Kidney epithelial cell (primary cell): ENCODE measurements at regions not wholly inside any gene's neighbourhood (a gene's known extent, or its start where the extent isn't known, plus 50 kb on each side); places are given as distances from the start of the nearest gene placed in this dataset.
A peak's percentile ranks its signal among the peaks of the same experiment; 100 is the strongest.
"Not testable (repeated sequence)": the region's sequence is repeated elsewhere in the genome, so short reads cannot be mapped to it uniquely, and the experiment has no call there.

Experiments used
- DNase-seq: peaks from one replicate; pipeline ENCODE4 v3.0.0-alpha.2; 2010; ENCODE audit warnings: low read depth
- H3K27me3 ChIP-seq: 2 replicates; pipeline ENCODE4 v1.6.0; 2011; ENCODE audit warnings: low read length; ENCODE audit not compliant: control insufficient read depth, insufficient read depth
- H3K36me3 ChIP-seq: 2 replicates; pipeline ENCODE4 v1.5.1; 2011; ENCODE audit warnings: low read length; ENCODE audit not compliant: control insufficient read depth, insufficient read depth
- H3K4me3 ChIP-seq: 2 replicates; pipeline ENCODE4 v1.5.1; 2011; ENCODE audit warnings: low read depth, mild to moderate bottlenecking, control low read depth, low read length
- CTCF ChIP-seq: IDR thresholded peaks from 2 replicates; pipeline ENCODE4 v1.5.1; 2011; ENCODE audit warnings: mild to moderate bottlenecking, moderate library complexity, low read length, control low read depth, inconsistent platforms; ENCODE audit not compliant: insufficient read depth, poor library complexity, severe bottlenecking

- no peak overlapping the region for H3K4me3 ChIP-seq
- H3K36me3 ChIP-seq, result no peaks in the 10 kb centered on the region
- no peak for DNase-seq
- H3K27me3 ChIP-seq, result no peaks in the 10 kb centered on the region
- TF ChIP-seq CTCF, result no peak
These were observed 66.7 kb upstream of the COX20 start for GRCh38 chr1:244768804-244769203.

GRCh38 chr1:244770556-244770955 lies 64.9 kb upstream of the COX20 start:
- DNase-seq, H3K4me3 ChIP-seq, H3K27me3 ChIP-seq, H3K36me3 ChIP-seq: not testable (repeated sequence)

GRCh38 chr1:244773513-244773912 lies 61.9 kb upstream of the COX20 start:
- DNase-seq, result no peak
- no peak overlapping the region for H3K4me3 ChIP-seq
- H3K36me3 ChIP-seq, result no peaks in the 10 kb centered on the region
- no peaks in the 10 kb centered on the region for H3K27me3 ChIP-seq
- no peak for TF ChIP-seq CTCF

- not testable (repeated sequence) for DNase-seq, H3K36me3 ChIP-seq, H3K4me3 ChIP-seq, H3K27me3 ChIP-seq
These were observed 58.7 kb upstream of the COX20 start for GRCh38 chr1:244776783-244777182.

- peak; percentile 73 for DNase-seq
- no peaks in the 10 kb centered on the region for H3K36me3 ChIP-seq
- H3K4me3 ChIP-seq, result no peak overlapping the region
- H3K27me3 ChIP-seq, result no peaks in the 10 kb centered on the region
- no peak for TF ChIP-seq CTCF
These were observed 57.1 kb upstream of the COX20 start for GRCh38 chr1:244778344-244778743.

GRCh38 chr1:244779410-244779809 lies 56.0 kb upstream of the COX20 start:
- H3K36me3 ChIP-seq, result no peaks in the 10 kb centered on the region
- H3K4me3 ChIP-seq, result no peak overlapping the region
- no peak for DNase-seq
- no peaks in the 10 kb centered on the region for H3K27me3 ChIP-seq
- TF ChIP-seq CTCF, result no peak

- H3K27me3 ChIP-seq, result no peaks in the 10 kb centered on the region
- H3K4me3 ChIP-seq, result no peak overlapping the region
- TF ChIP-seq CTCF, result no peak
- no peak for DNase-seq
- H3K36me3 ChIP-seq, result no peaks in the 10 kb centered on the region
These were observed 55.1 kb upstream of the COX20 start for GRCh38 chr1:244780311-244780710.
